Hepatocyte (in vitro differentiated cells): ENCODE measurements at regions not wholly inside any gene's neighbourhood (a gene's known extent, or its start where the extent isn't known, plus 50 kb on each side); places are given as distances from the start of the nearest gene placed in this dataset.

Experiments used
- CTCF ChIP-seq: fragments of 200-600 bp; sonication (generic); IDR thresholded peaks from 2 replicates; pipeline ENCODE4 v1.5.1; 2016; ENCODE audit warnings: antibody characterized with exemption, mild to moderate bottlenecking; ENCODE audit not compliant: poor library complexity
- EZH2 ChIP-seq: fragments of 200-600 bp; sonication (generic); IDR thresholded peaks from 2 replicates; pipeline ENCODE4 v1.6.1; 2016; ENCODE audit warnings: antibody characterized with exemption, mild to moderate bottlenecking, borderline replicate concordance
- EZH2phosphoT487 ChIP-seq: fragments of 200-600 bp; sonication (generic); IDR thresholded peaks from one replicate; pipeline ENCODE4 v1.6.1; 2018; ENCODE audit warnings: antibody characterized with exemption, mild to moderate bottlenecking, low read depth, moderate library complexity; ENCODE audit not compliant: unreplicated experiment, severe bottlenecking

- TF ChIP-seq CTCF (no peak), EZH2 (no peak), EZH2phosphoT487 (no peak)
Measured at GRCh38 chr13:76029706-76030105, 393.6 kb downstream of the LMO7 start.
